ENCODE measurements at regions not wholly inside any gene's neighbourhood (a gene's known extent, or its start where the extent isn't known, plus 50 kb on each side); places are given as distances from the start of the nearest gene placed in this dataset.

GRCh38 chr12:115588131-115588530 is 689.4 kb downstream of the MED13L start:
- TF ChIP-seq CTCF (IDR thresholded peaks at IDR 0.05; ENCODE audit: poor library complexity) (no peak), EZH2 (IDR thresholded peaks at IDR 0.05; ENCODE audit: borderline replicate concordance) (no peak)

Measured in hepatocyte (in vitro differentiated cells).